Neural cell (in vitro differentiated cells): ENCODE measurements at regions not wholly inside any gene's neighbourhood (a gene's known extent, or its start where the extent isn't known, plus 50 kb on each side); places are given as distances from the start of the nearest gene placed in this dataset.

Experiments used
- H2AFZ ChIP-seq: fragments of 200-600, 300-800 bp; sonication (generic), shearing (Covaris generic); 2 replicates; pipeline ENCODE4 v1.6.0; 2014; ENCODE audit warnings: low read depth, mild to moderate bottlenecking, antibody characterized with exemption, low read length, moderate library complexity
- H3F3A ChIP-seq: fragments of 200-600 bp; shearing (Covaris generic); 2 replicates; pipeline ENCODE4 v1.6.1; 2016; ENCODE audit warnings: mild to moderate bottlenecking, moderate library complexity, mixed read lengths, antibody characterized with exemption, low read length; ENCODE audit not compliant: insufficient read depth, poor library complexity, severe bottlenecking
- H3K27ac ChIP-seq: fragments of 200-600, 300-800 bp; sonication (generic), shearing (Covaris generic); 2 replicates; pipeline ENCODE4 v1.5.1; 2014; ENCODE audit warnings: mild to moderate bottlenecking, low read length, moderate library complexity
- H3K27me3 ChIP-seq: fragments of 300-800, 200-600 bp; sonication (generic), shearing (Covaris generic); 2 replicates; pipeline ENCODE4 v1.6.0; 2014; ENCODE audit warnings: mild to moderate bottlenecking, low read depth, low read length, moderate library complexity; ENCODE audit not compliant: insufficient read depth
- H3K36me3 ChIP-seq: fragments of 300-800, 200-600 bp; sonication (generic), shearing (Covaris generic); 2 replicates; pipeline ENCODE4 v1.5.1; 2014; ENCODE audit warnings: mild to moderate bottlenecking, antibody characterized with exemption, low read length, moderate library complexity; ENCODE audit not compliant: insufficient read depth
- H3K4me2 ChIP-seq: fragments of 300-800, 200-600 bp; sonication (generic), shearing (Covaris generic); 2 replicates; pipeline ENCODE4 v1.6.0; 2014; ENCODE audit warnings: mild to moderate bottlenecking, low read length
- H3K4me3 ChIP-seq: fragments of 300-800, 200-600 bp; sonication (generic), shearing (Covaris generic); 2 replicates; pipeline ENCODE4 v1.5.1; 2014; ENCODE audit warnings: mild to moderate bottlenecking, low read length, moderate library complexity
- H3K79me2 ChIP-seq: fragments of 200-600 bp; shearing (Covaris generic); replicated peaks from 2 replicates; pipeline ENCODE4 v1.6.0; 2014; ENCODE audit warnings: mild to moderate bottlenecking, low read length, moderate library complexity; ENCODE audit not compliant: insufficient read depth
- H3K9ac ChIP-seq: fragments of 300-800, 200-600 bp; sonication (generic), shearing (Covaris generic); 2 replicates; pipeline ENCODE4 v1.6.1; 2016; ENCODE audit warnings: mild to moderate bottlenecking, low read length, mixed read lengths
- H3K9me2 ChIP-seq: fragments of 200-600 bp; shearing (Covaris generic); 2 replicates; pipeline ENCODE4 v1.6.1; 2016; ENCODE audit warnings: mild to moderate bottlenecking, low read length, mixed read lengths; ENCODE audit not compliant: insufficient read depth
- H3K9me3 ChIP-seq: fragments of 200-600, 300-800 bp; sonication (generic), shearing (Covaris generic); 2 replicates; pipeline ENCODE4 v1.6.1; 2016; ENCODE audit warnings: mild to moderate bottlenecking, mixed run types, low read length, moderate library complexity, mixed read lengths
- H4K20me1 ChIP-seq: fragments of 200-600 bp; shearing (Covaris generic); 2 replicates; pipeline ENCODE4 v1.6.1; 2016; ENCODE audit warnings: mild to moderate bottlenecking, mixed run types; ENCODE audit not compliant: insufficient read depth
- EP300 ChIP-seq: fragments of 450-650 bp; conservative IDR thresholded peaks from 2 replicates; pipeline ENCODE4 v1.6.1; 2014; ENCODE audit warnings: antibody characterized with exemption, mild to moderate bottlenecking, moderate library complexity; ENCODE audit not compliant: poor library complexity, severe bottlenecking
- EZH2 ChIP-seq: fragments of 200-600, 300-800 bp; shearing (Covaris generic), sonication (generic); IDR thresholded peaks from 2 replicates; pipeline ENCODE4 v1.6.1; 2014; ENCODE audit warnings: antibody characterized with exemption, low read length, borderline replicate concordance, mild to moderate bottlenecking; ENCODE audit not compliant: insufficient read depth, poor library complexity, severe bottlenecking
- MXI1 ChIP-seq: fragments of 450-650 bp; conservative IDR thresholded peaks from 2 replicates; pipeline ENCODE4 v1.6.1; 2014; ENCODE audit warnings: antibody characterized with exemption, mild to moderate bottlenecking; ENCODE audit not compliant: poor library complexity, severe bottlenecking
- POLR2AphosphoS5 ChIP-seq: IDR thresholded peaks from 2 replicates; pipeline ENCODE4 v1.6.1; 2012
- RAD21 ChIP-seq: fragments of 450-650 bp; conservative IDR thresholded peaks from 2 replicates; pipeline ENCODE4 v1.6.1; 2014; ENCODE audit warnings: antibody characterized with exemption, mild to moderate bottlenecking, moderate library complexity
- SMC3 ChIP-seq: fragments of 450-650 bp; conservative IDR thresholded peaks from 2 replicates; pipeline ENCODE4 v1.6.1; 2014; ENCODE audit warnings: antibody characterized with exemption, mild to moderate bottlenecking, moderate library complexity; ENCODE audit not compliant: poor library complexity
- TAF1 ChIP-seq: IDR thresholded peaks from 2 replicates; pipeline ENCODE4 v1.6.1; 2012; ENCODE audit warnings: low read depth
- TF ChIP-seq, protein P1 (sequence below): fragments of 450-650 bp; IDR thresholded peaks from 2 replicates; pipeline ENCODE4 v1.5.1; 2014; ENCODE audit warnings: antibody characterized with exemption, mild to moderate bottlenecking, moderate library complexity; ENCODE audit not compliant: poor library complexity, severe bottlenecking
- TF ChIP-seq, protein P2 (sequence below): IDR thresholded peaks from 2 replicates; pipeline ENCODE4 v1.6.1; 2012; ENCODE audit warnings: borderline replicate concordance

- no peak overlapping the region for H3K9ac ChIP-seq
- H3F3A ChIP-seq = no peaks in the 10 kb centered on the region
- H2AFZ ChIP-seq = no peak overlapping the region
- no peaks in the 10 kb centered on the region for H3K9me2 ChIP-seq
- H3K36me3 ChIP-seq = no peaks in the 10 kb centered on the region
- H3K4me3 ChIP-seq = no peak overlapping the region
- H4K20me1 ChIP-seq = no peaks in the 10 kb centered on the region
- TF ChIP-seq SMC3 = no peak
- TF ChIP-seq, protein P1, sequence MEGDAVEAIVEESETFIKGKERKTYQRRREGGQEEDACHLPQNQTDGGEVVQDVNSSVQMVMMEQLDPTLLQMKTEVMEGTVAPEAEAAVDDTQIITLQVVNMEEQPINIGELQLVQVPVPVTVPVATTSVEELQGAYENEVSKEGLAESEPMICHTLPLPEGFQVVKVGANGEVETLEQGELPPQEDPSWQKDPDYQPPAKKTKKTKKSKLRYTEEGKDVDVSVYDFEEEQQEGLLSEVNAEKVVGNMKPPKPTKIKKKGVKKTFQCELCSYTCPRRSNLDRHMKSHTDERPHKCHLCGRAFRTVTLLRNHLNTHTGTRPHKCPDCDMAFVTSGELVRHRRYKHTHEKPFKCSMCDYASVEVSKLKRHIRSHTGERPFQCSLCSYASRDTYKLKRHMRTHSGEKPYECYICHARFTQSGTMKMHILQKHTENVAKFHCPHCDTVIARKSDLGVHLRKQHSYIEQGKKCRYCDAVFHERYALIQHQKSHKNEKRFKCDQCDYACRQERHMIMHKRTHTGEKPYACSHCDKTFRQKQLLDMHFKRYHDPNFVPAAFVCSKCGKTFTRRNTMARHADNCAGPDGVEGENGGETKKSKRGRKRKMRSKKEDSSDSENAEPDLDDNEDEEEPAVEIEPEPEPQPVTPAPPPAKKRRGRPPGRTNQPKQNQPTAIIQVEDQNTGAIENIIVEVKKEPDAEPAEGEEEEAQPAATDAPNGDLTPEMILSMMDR = no peak
- TF ChIP-seq MXI1 = no peak
- no peak for TF ChIP-seq POLR2AphosphoS5
- TF ChIP-seq RAD21 = no peak
- TF ChIP-seq, protein P2, sequence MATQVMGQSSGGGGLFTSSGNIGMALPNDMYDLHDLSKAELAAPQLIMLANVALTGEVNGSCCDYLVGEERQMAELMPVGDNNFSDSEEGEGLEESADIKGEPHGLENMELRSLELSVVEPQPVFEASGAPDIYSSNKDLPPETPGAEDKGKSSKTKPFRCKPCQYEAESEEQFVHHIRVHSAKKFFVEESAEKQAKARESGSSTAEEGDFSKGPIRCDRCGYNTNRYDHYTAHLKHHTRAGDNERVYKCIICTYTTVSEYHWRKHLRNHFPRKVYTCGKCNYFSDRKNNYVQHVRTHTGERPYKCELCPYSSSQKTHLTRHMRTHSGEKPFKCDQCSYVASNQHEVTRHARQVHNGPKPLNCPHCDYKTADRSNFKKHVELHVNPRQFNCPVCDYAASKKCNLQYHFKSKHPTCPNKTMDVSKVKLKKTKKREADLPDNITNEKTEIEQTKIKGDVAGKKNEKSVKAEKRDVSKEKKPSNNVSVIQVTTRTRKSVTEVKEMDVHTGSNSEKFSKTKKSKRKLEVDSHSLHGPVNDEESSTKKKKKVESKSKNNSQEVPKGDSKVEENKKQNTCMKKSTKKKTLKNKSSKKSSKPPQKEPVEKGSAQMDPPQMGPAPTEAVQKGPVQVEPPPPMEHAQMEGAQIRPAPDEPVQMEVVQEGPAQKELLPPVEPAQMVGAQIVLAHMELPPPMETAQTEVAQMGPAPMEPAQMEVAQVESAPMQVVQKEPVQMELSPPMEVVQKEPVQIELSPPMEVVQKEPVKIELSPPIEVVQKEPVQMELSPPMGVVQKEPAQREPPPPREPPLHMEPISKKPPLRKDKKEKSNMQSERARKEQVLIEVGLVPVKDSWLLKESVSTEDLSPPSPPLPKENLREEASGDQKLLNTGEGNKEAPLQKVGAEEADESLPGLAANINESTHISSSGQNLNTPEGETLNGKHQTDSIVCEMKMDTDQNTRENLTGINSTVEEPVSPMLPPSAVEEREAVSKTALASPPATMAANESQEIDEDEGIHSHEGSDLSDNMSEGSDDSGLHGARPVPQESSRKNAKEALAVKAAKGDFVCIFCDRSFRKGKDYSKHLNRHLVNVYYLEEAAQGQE = no peak
- no peak for TF ChIP-seq EZH2
- no peaks in the 10 kb centered on the region for H3K27me3 ChIP-seq
- H3K27ac ChIP-seq = no peak overlapping the region
- H3K9me3 ChIP-seq = no peaks in the 10 kb centered on the region
- H3K4me2 ChIP-seq = no peak overlapping the region
- no peaks in the 10 kb centered on the region for H3K79me2 ChIP-seq
Measured at GRCh38 chr1:239960366-239960765, 131.3 kb upstream of the FMN2 start.

- Histone ChIP-seq H3K27ac (no peak overlapping the region), H3K9me2 (no peaks in the 10 kb centered on the region), H3K36me3 (no peaks in the 10 kb centered on the region), H3F3A (no peaks in the 10 kb centered on the region), H3K9me3 (no peaks in the 10 kb centered on the region), H3K4me3 (no peak overlapping the region), H3K9ac (no peak overlapping the region), H3K27me3 (no peaks in the 10 kb centered on the region), H3K4me2 (no peak overlapping the region), H3K79me2 (no peaks in the 10 kb centered on the region), H4K20me1 (no peaks in the 10 kb centered on the region), H2AFZ (no peak overlapping the region)
- TF ChIP-seq MXI1 (no peak), POLR2AphosphoS5 (no peak), RAD21 (no peak), SMC3 (no peak), EP300 (no peak), TAF1 (no peak), EZH2 (no peak)
- TF ChIP-seq, protein P1 = no peak
- TF ChIP-seq, protein P2 = no peak
Measured at GRCh38 chr1:239963856-239964255, 127.8 kb upstream of the FMN2 start.
